ENCODE measurements at regions not wholly inside any gene's neighbourhood (a gene's known extent, or its start where the extent isn't known, plus 50 kb on each side); places are given as distances from the start of the nearest gene placed in this dataset.

GRCh38 chr2:83874712-83875430 lies 584.2 kb downstream of the SUCLG1 start:
- H3K4me1 ChIP-seq (ENCODE audit: control insufficient read depth, insufficient read depth, low read length): no peaks in the 10 kb centered on the region
- peaks cover 13% of the 10 kb centered on the region for H3K9me3 ChIP-seq (replicated peaks; ENCODE audit: control insufficient read depth, low read depth, low read length)
- WGBS (ENCODE audit: insufficient coverage): 87% methylated on average over 9 of the region's 14 CpGs
- no peak overlapping the region for H3K4me3 ChIP-seq (ENCODE audit: low read length)
- no peak overlapping the region for H3K27ac ChIP-seq (ENCODE audit: low read length)
- H3K36me3 ChIP-seq (ENCODE audit: control insufficient read depth, insufficient read depth, low read length): no peaks in the 10 kb centered on the region
- no peak for DNase-seq
- no peaks in the 10 kb centered on the region for H3K27me3 ChIP-seq (ENCODE audit: control insufficient read depth, insufficient read depth, low read length)

GRCh38 chr2:83874066-83874465 lies 585.0 kb downstream of the SUCLG1 start:
- no peak overlapping the region for H3K27ac ChIP-seq (ENCODE audit: low read length)
- H3K9me3 ChIP-seq (replicated peaks; ENCODE audit: control insufficient read depth, low read depth, low read length): peaks cover 13% of the 10 kb centered on the region
- 95% methylated on average over 17 of the region's 19 CpGs for WGBS (ENCODE audit: insufficient coverage)
- no peak overlapping the region for H3K4me3 ChIP-seq (ENCODE audit: low read length)
- no peaks in the 10 kb centered on the region for H3K36me3 ChIP-seq (ENCODE audit: control insufficient read depth, insufficient read depth, low read length)
- H3K4me1 ChIP-seq (ENCODE audit: control insufficient read depth, insufficient read depth, low read length): no peaks in the 10 kb centered on the region
- DNase-seq: no peak
- H3K27me3 ChIP-seq (ENCODE audit: control insufficient read depth, insufficient read depth, low read length): no peaks in the 10 kb centered on the region

DNA sequence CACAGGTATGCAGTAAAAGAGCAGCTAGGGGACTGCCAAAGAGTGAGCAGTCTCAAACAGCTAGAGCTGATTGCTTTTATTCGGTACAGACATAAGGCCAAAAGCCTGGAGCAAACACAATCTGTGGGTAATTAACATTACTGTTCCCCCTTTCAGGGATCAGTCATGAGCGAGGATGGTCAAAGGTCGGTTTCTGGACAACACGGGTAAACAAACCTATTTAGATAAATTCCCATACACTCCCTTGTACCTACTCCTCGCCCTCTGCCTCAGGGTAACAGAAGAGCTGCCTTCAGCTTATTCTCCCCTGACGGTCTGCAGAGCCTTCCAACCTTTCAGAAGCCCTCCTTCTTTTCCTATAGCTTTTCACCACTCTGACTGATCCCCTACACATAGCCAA lies 586.0 kb downstream of the SUCLG1 start:
- Histone ChIP-seq H3K27me3 (ENCODE audit: control insufficient read depth, insufficient read depth, low read length) (no peaks in the 10 kb centered on the region), H3K36me3 (ENCODE audit: control insufficient read depth, insufficient read depth, low read length) (no peaks in the 10 kb centered on the region), H3K9me3 (replicated peaks; ENCODE audit: control insufficient read depth, low read depth, low read length) (peaks cover 12% of the 10 kb centered on the region), H3K4me3 (ENCODE audit: low read length) (no peak overlapping the region), H3K27ac (ENCODE audit: low read length) (no peak overlapping the region), H3K4me1 (ENCODE audit: control insufficient read depth, insufficient read depth, low read length) (no peaks in the 10 kb centered on the region)
- 83% methylated on average over 5 of the region's 6 CpGs for whole genome bisulfite sequencing (ENCODE audit: insufficient coverage)
- DNase-seq: no peak

GRCh38 chr2:83866211-83866610 lies 592.9 kb downstream of the SUCLG1 start:
- Histone ChIP-seq H3K4me1 (ENCODE audit: control insufficient read depth, insufficient read depth, low read length) (no peaks in the 10 kb centered on the region), H3K27me3 (ENCODE audit: control insufficient read depth, insufficient read depth, low read length) (no peaks in the 10 kb centered on the region), H3K36me3 (ENCODE audit: control insufficient read depth, insufficient read depth, low read length) (no peaks in the 10 kb centered on the region), H3K4me3 (ENCODE audit: low read length) (no peak overlapping the region), H3K9me3 (replicated peaks; ENCODE audit: control insufficient read depth, low read depth, low read length) (no peaks in the 10 kb centered on the region), H3K27ac (ENCODE audit: low read length) (no peak overlapping the region)
- DNase-seq: no peak
- WGBS (ENCODE audit: insufficient coverage): no CpG with 5 or more reads among the region's 3 CpGs

GRCh38 chr2:83862600-83862999 lies 596.5 kb downstream of the SUCLG1 start:
- Histone ChIP-seq H3K4me1 (ENCODE audit: control insufficient read depth, insufficient read depth, low read length) (no peaks in the 10 kb centered on the region), H3K27me3 (ENCODE audit: control insufficient read depth, insufficient read depth, low read length) (no peaks in the 10 kb centered on the region), H3K36me3 (ENCODE audit: control insufficient read depth, insufficient read depth, low read length) (no peaks in the 10 kb centered on the region), H3K9me3 (replicated peaks; ENCODE audit: control insufficient read depth, low read depth, low read length) (no peaks in the 10 kb centered on the region), H3K4me3 (ENCODE audit: low read length) (no peak overlapping the region), H3K27ac (ENCODE audit: low read length) (no peak overlapping the region)
- DNase-seq: no peak
- WGBS (ENCODE audit: insufficient coverage): no CpG with 5 or more reads among the region's 2 CpGs

GRCh38 chr2:83860320-83860719 lies 598.8 kb downstream of the SUCLG1 start:
- WGBS (ENCODE audit: insufficient coverage): 60% methylated on average over 4 of the region's 7 CpGs
- H3K27me3 ChIP-seq (ENCODE audit: control insufficient read depth, insufficient read depth, low read length): no peaks in the 10 kb centered on the region
- no peaks in the 10 kb centered on the region for H3K9me3 ChIP-seq (replicated peaks; ENCODE audit: control insufficient read depth, low read depth, low read length)
- no peak overlapping the region for H3K27ac ChIP-seq (ENCODE audit: low read length)
- H3K4me1 ChIP-seq (ENCODE audit: control insufficient read depth, insufficient read depth, low read length): no peaks in the 10 kb centered on the region
- H3K4me3 ChIP-seq (ENCODE audit: low read length): no peak overlapping the region
- DNase-seq: no peak
- no peaks in the 10 kb centered on the region for H3K36me3 ChIP-seq (ENCODE audit: control insufficient read depth, insufficient read depth, low read length)

DNA sequence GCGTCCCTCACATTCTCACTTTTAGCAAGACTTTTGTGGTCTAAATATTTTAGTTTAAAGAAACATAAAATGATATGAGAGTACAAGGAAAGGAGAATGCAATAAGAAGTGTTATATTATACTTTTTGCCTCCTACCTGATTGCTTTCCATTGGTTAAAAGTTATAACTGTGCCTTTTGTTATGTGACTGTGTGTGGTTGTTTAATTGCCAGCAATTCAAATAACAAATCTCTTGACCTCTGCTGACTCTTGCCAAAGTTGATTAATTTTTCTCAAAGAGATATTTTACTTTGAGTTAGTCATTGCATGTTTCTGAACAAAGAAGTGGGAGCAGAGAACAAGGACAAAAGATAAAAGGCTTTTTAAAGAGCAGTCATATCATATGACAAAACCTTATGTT lies 599.5 kb downstream of the SUCLG1 start:
- DNase-seq: no peak
- no CpG with 5 or more reads among the region's 1 CpG for WGBS (ENCODE audit: insufficient coverage)
- no peaks in the 10 kb centered on the region for H3K36me3 ChIP-seq (ENCODE audit: control insufficient read depth, insufficient read depth, low read length)

GRCh38 chr2:83851066-83851465 lies 608.0 kb downstream of the SUCLG1 start:
- H3K4me1 ChIP-seq (ENCODE audit: control insufficient read depth, insufficient read depth, low read length): no peaks in the 10 kb centered on the region
- no peak overlapping the region for H3K4me3 ChIP-seq (ENCODE audit: low read length)
- H3K9me3 ChIP-seq (replicated peaks; ENCODE audit: control insufficient read depth, low read depth, low read length): no peaks in the 10 kb centered on the region
- H3K27me3 ChIP-seq (ENCODE audit: control insufficient read depth, insufficient read depth, low read length): no peaks in the 10 kb centered on the region
- H3K27ac ChIP-seq (ENCODE audit: low read length): no peak overlapping the region
- no peaks in the 10 kb centered on the region for H3K36me3 ChIP-seq (ENCODE audit: control insufficient read depth, insufficient read depth, low read length)
- 96% methylated on average over 3 of the region's 5 CpGs for WGBS (ENCODE audit: insufficient coverage)
- no peak for DNase-seq

More for the DNA sequence above, 599.5 kb downstream of the SUCLG1 start:
- no peaks in the 10 kb centered on the region for H3K4me1 ChIP-seq (ENCODE audit: control insufficient read depth, insufficient read depth, low read length)
- no peaks in the 10 kb centered on the region for H3K9me3 ChIP-seq (replicated peaks; ENCODE audit: control insufficient read depth, low read depth, low read length)
- no peak overlapping the region for H3K4me3 ChIP-seq (ENCODE audit: low read length)
- H3K27me3 ChIP-seq (ENCODE audit: control insufficient read depth, insufficient read depth, low read length): no peaks in the 10 kb centered on the region
- no peak overlapping the region for H3K27ac ChIP-seq (ENCODE audit: low read length)

- DNase-seq: no peak
- Histone ChIP-seq H3K36me3 (ENCODE audit: control insufficient read depth, insufficient read depth, low read length) (no peaks in the 10 kb centered on the region), H3K4me3 (ENCODE audit: low read length) (no peak overlapping the region), H3K27ac (ENCODE audit: low read length) (no peak overlapping the region), H3K9me3 (replicated peaks; ENCODE audit: control insufficient read depth, low read depth, low read length) (no peaks in the 10 kb centered on the region), H3K4me1 (ENCODE audit: control insufficient read depth, insufficient read depth, low read length) (no peaks in the 10 kb centered on the region), H3K27me3 (ENCODE audit: control insufficient read depth, insufficient read depth, low read length) (no peaks in the 10 kb centered on the region)
- WGBS (ENCODE audit: insufficient coverage): no CpG with 5 or more reads among the region's 3 CpGs
These were observed 608.9 kb downstream of the SUCLG1 start for GRCh38 chr2:83850071-83850725.

DNA sequence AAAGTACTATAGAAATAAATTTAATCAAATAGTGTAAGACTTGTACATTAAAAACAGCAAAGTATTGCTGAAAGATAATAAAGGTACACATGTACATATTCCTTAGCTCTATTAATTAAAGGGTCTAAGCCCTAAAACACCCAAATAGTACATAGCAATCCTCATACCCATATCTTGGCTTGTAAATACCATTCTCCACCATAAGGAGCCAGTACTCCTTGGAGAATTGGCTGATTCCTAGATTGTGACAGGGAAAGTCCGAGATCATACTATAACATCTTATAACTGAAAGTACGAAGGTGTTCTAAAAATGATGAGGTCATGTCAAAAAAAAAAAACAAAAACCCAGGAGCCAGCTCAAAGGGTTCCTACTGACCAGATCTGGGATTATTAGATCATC lies 614.6 kb downstream of the SUCLG1 start:
- Histone ChIP-seq H3K27me3 (ENCODE audit: control insufficient read depth, insufficient read depth, low read length) (no peaks in the 10 kb centered on the region), H3K36me3 (ENCODE audit: control insufficient read depth, insufficient read depth, low read length) (no peaks in the 10 kb centered on the region), H3K9me3 (replicated peaks; ENCODE audit: control insufficient read depth, low read depth, low read length) (no peaks in the 10 kb centered on the region), H3K4me3 (ENCODE audit: low read length) (no peak overlapping the region), H3K4me1 (ENCODE audit: control insufficient read depth, insufficient read depth, low read length) (no peaks in the 10 kb centered on the region), H3K27ac (ENCODE audit: low read length) (no peak overlapping the region)
- DNase-seq: no peak
- WGBS (ENCODE audit: insufficient coverage): no CpG with 5 or more reads among the region's 2 CpGs
